ENCODE measurements at regions not wholly inside any gene's neighbourhood (a gene's known extent, or its start where the extent isn't known, plus 50 kb on each side); places are given as distances from the start of the nearest gene placed in this dataset.

DNA sequence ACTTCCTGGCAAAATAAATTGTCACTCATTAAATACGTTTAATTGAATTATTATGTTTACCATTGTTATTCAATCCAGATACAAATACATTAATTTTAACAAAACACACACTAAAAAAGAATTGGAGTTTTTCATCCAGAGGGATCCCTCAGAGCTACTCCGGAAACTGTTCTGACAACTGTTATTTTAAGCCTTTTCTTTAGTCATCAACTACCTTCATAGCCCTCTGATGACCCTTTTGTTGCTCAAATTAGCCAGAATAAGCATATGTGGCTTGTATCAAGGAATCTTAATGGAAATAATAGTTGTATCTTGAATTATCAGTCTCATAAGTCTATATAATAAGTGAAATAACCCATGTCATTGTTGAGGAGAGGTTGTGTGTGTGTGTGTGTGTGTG is 405.4 kb upstream of the FAT3 start:
- no peak overlapping the region for H3K4me3 ChIP-seq (replicated peaks; ENCODE audit: insufficient read depth, low read length)
- TF ChIP-seq, protein P1, sequence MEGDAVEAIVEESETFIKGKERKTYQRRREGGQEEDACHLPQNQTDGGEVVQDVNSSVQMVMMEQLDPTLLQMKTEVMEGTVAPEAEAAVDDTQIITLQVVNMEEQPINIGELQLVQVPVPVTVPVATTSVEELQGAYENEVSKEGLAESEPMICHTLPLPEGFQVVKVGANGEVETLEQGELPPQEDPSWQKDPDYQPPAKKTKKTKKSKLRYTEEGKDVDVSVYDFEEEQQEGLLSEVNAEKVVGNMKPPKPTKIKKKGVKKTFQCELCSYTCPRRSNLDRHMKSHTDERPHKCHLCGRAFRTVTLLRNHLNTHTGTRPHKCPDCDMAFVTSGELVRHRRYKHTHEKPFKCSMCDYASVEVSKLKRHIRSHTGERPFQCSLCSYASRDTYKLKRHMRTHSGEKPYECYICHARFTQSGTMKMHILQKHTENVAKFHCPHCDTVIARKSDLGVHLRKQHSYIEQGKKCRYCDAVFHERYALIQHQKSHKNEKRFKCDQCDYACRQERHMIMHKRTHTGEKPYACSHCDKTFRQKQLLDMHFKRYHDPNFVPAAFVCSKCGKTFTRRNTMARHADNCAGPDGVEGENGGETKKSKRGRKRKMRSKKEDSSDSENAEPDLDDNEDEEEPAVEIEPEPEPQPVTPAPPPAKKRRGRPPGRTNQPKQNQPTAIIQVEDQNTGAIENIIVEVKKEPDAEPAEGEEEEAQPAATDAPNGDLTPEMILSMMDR (IDR thresholded peaks at IDR 0.05; ENCODE audit: insufficient read depth, low read length), result no peak
- TF ChIP-seq GABPA (IDR thresholded peaks at IDR 0.05; ENCODE audit: low read depth) (no peak), SPI1 (IDR thresholded peaks at IDR 0.05; ENCODE audit: borderline replicate concordance, low read depth) (no peak), POLR2AphosphoS5 (IDR thresholded peaks at IDR 0.05; ENCODE audit: low read depth) (no peak)
- TF ChIP-seq, protein P2, sequence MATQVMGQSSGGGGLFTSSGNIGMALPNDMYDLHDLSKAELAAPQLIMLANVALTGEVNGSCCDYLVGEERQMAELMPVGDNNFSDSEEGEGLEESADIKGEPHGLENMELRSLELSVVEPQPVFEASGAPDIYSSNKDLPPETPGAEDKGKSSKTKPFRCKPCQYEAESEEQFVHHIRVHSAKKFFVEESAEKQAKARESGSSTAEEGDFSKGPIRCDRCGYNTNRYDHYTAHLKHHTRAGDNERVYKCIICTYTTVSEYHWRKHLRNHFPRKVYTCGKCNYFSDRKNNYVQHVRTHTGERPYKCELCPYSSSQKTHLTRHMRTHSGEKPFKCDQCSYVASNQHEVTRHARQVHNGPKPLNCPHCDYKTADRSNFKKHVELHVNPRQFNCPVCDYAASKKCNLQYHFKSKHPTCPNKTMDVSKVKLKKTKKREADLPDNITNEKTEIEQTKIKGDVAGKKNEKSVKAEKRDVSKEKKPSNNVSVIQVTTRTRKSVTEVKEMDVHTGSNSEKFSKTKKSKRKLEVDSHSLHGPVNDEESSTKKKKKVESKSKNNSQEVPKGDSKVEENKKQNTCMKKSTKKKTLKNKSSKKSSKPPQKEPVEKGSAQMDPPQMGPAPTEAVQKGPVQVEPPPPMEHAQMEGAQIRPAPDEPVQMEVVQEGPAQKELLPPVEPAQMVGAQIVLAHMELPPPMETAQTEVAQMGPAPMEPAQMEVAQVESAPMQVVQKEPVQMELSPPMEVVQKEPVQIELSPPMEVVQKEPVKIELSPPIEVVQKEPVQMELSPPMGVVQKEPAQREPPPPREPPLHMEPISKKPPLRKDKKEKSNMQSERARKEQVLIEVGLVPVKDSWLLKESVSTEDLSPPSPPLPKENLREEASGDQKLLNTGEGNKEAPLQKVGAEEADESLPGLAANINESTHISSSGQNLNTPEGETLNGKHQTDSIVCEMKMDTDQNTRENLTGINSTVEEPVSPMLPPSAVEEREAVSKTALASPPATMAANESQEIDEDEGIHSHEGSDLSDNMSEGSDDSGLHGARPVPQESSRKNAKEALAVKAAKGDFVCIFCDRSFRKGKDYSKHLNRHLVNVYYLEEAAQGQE (IDR thresholded peaks at IDR 0.05; ENCODE audit: insufficient replicate concordance, low read depth), result no peak
- H3K27ac ChIP-seq (replicated peaks), result no peak overlapping the region
- DNase-seq (ENCODE audit: low read depth in 1 of 2, low spot score in 1 of 2), result no peak
- H3K27me3 ChIP-seq (ENCODE audit: insufficient read depth, poor library complexity, severe bottlenecking), result no peaks in the 10 kb centered on the region

DNA sequence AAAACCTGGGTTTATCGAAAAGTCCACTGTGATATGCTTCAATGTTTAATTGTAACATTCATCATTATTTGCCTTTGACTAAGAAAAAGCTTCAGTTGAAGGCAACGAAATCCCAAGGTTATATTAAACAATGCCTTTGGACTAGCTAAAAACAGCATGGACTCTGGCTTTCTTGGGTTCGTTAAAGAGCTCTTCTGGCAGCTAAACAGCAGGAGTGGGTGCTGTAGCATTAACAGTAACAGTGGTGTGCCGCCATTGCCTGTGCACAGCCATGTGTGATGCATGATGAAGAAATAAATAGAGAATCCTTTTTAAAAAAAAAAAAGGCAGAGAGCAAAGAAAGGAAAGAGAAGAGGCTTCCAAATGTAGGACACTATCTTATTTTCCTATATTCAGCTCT is 406.6 kb upstream of the FAT3 start:
- Histone ChIP-seq H3K27me3 (ENCODE audit: insufficient read depth, poor library complexity, severe bottlenecking) (no peaks in the 10 kb centered on the region), H3K27ac (replicated peaks) (no peak overlapping the region), H3K4me3 (replicated peaks; ENCODE audit: insufficient read depth, low read length) (no peak overlapping the region)
- TF ChIP-seq, protein P2 (IDR thresholded peaks at IDR 0.05; ENCODE audit: insufficient replicate concordance, low read depth), result no peak
- no peak for TF ChIP-seq POLR2AphosphoS5 (IDR thresholded peaks at IDR 0.05; ENCODE audit: low read depth)
- TF ChIP-seq GABPA (IDR thresholded peaks at IDR 0.05; ENCODE audit: low read depth), result no peak
- TF ChIP-seq SPI1 (IDR thresholded peaks at IDR 0.05; ENCODE audit: borderline replicate concordance, low read depth), result no peak
- TF ChIP-seq, protein P1 (IDR thresholded peaks at IDR 0.05; ENCODE audit: insufficient read depth, low read length), result no peak
- no peak for DNase-seq (ENCODE audit: low read depth in 1 of 2, low spot score in 1 of 2)

DNA sequence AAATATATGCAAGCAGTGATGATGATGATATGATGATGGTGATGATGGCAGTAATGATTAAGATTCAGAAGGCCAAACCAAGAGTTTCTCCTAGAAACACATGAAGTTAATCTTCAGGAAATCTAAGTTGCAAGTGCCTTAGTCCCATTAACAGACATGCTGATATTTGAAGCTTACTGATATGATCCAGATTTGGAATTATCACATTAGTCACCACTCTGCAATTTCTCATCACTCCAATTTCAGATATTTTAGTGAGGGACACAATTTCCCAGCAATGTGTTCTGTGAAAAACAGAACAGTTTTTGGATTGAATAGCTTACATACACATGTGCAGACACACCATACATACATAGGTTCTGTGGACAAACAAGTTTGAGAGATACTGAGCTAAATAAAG is 411.4 kb upstream of the FAT3 start:
- TF ChIP-seq, protein P1 (IDR thresholded peaks at IDR 0.05; ENCODE audit: insufficient read depth, low read length), result no peak
- TF ChIP-seq, protein P2 (IDR thresholded peaks at IDR 0.05; ENCODE audit: insufficient replicate concordance, low read depth), result no peak
- Histone ChIP-seq H3K4me3 (replicated peaks; ENCODE audit: insufficient read depth, low read length) (no peak overlapping the region), H3K27me3 (ENCODE audit: insufficient read depth, poor library complexity, severe bottlenecking) (no peaks in the 10 kb centered on the region), H3K27ac (replicated peaks) (no peak overlapping the region)
- no peak for DNase-seq (ENCODE audit: low read depth in 1 of 2, low spot score in 1 of 2)
